H1 (cell line): ENCODE measurements at regions not wholly inside any gene's neighbourhood (a gene's known extent, or its start where the extent isn't known, plus 50 kb on each side); places are given as distances from the start of the nearest gene placed in this dataset.

ENCODE experiments used
- CTCF ChIA-PET: fragments of 300-600 bp; sonication (Branson Sonifier 250); formaldehyde crosslinking; loops from one replicate; lab custom pipeline; 2021; ENCODE audit not compliant: partially characterized antibody; lab: Charles Lee
- POLR2A ChIA-PET: fragments of 300-600 bp; sonication (Branson Sonifier 250); formaldehyde crosslinking; loops from one replicate; lab custom pipeline; 2021; ENCODE audit warnings: inconsistent platforms; ENCODE audit not compliant: partially characterized antibody; lab: Charles Lee
- DNase-seq, 2 experiments: peaks; one replicate each; pipeline versions ENCODE4 v3.0.0 to v3.0.0-alpha.2; 2010 to 2022; ENCODE audit warnings: low spot score in 2 of 2, low read depth in 1 of 2, mixed read lengths in 1 of 2
- FAIRE-seq: peaks from 2 replicates; lab custom pipeline; 2011; peaks lifted over from hg19 to GRCh38; lab: Jason Lieb, UNC
- H2AFZ ChIP-seq: 2 replicates; pipeline ENCODE4 v1.8.1; 2012; ENCODE audit warnings: low read length, inconsistent platforms
- H2AK5ac ChIP-seq: 2 replicates; pipeline ENCODE4 v1.6.1; 2013; ENCODE audit warnings: low read depth, low read length
- H2BK120ac ChIP-seq: replicated peaks from 2 replicates; pipeline ENCODE3; 2013; ENCODE audit warnings: low read depth, low read length, inconsistent platforms
- H2BK12ac ChIP-seq: 2 replicates; pipeline ENCODE4 v1.6.1; 2013; ENCODE audit warnings: low read depth, low read length
- H2BK15ac ChIP-seq: 2 replicates; pipeline ENCODE4 v1.6.1; 2013; ENCODE audit warnings: low read length
- H2BK20ac ChIP-seq: 2 replicates; pipeline ENCODE4 v1.6.1; 2013; ENCODE audit warnings: low read length
- H2BK5ac ChIP-seq: 2 replicates; pipeline ENCODE4 v1.6.1; 2013; ENCODE audit warnings: low read depth, low read length
- H3K14ac ChIP-seq: 2 replicates; pipeline ENCODE4 v1.6.1; 2013; ENCODE audit warnings: inconsistent platforms; ENCODE audit not compliant: insufficient read length
- H3K18ac ChIP-seq: 2 replicates; pipeline ENCODE4 v1.6.1; 2013; ENCODE audit warnings: low read length; ENCODE audit errors: extremely low read depth
- H3K23ac ChIP-seq: 2 replicates; pipeline ENCODE4 v1.6.1; 2013; ENCODE audit warnings: inconsistent platforms; ENCODE audit not compliant: insufficient read length
- H3K23me2 ChIP-seq: 2 replicates; pipeline ENCODE4 v1.6.1; 2013; ENCODE audit warnings: low read depth, low read length
- H3K27ac ChIP-seq: 2 replicates; pipeline ENCODE4 v1.6.1; 2011; ENCODE audit warnings: low read depth, low read length, inconsistent platforms
- H3K27me3 ChIP-seq, 4 experiments: replicated peaks in 1 of 4; 1 replicate in 1 of 4; 2 replicates in 3 of 4; pipeline versions ENCODE4 v1.6.1 to v1.8.1; 2011 to 2013; ENCODE audit warnings: low read length in 3 of 4, mild to moderate bottlenecking in 3 of 4, inconsistent platforms in 2 of 4, mixed read lengths in 2 of 4, moderate library complexity in 1 of 4; ENCODE audit not compliant: control insufficient read depth in 3 of 4, insufficient read depth in 3 of 4; ENCODE audit errors: extremely low read depth in 1 of 4
- H3K36me3 ChIP-seq, 4 experiments: 2 replicates each; pipeline versions ENCODE4 v1.6.1 to v1.8.1; 2011 to 2013; ENCODE audit warnings: mild to moderate bottlenecking in 4 of 4, low read length in 3 of 4, moderate library complexity in 2 of 4, control low read depth in 1 of 4, inconsistent platforms in 1 of 4; ENCODE audit not compliant: insufficient read depth in 4 of 4, control insufficient read depth in 2 of 4
- H3K4ac ChIP-seq: replicated peaks from 2 replicates; pipeline ENCODE3; 2013; ENCODE audit warnings: low read length, low read depth, mixed read lengths, inconsistent platforms; ENCODE audit not compliant: insufficient read length
- H3K4me1 ChIP-seq, 4 experiments: replicated peaks in 1 of 4; 1 replicate in 1 of 4; 2 replicates in 3 of 4; pipeline versions ENCODE4 v1.6.1 to v1.8.1; 2011 to 2013; ENCODE audit warnings: low read length in 3 of 4, inconsistent platforms in 2 of 4, mixed read lengths in 1 of 4; ENCODE audit not compliant: insufficient read depth in 4 of 4, control insufficient read depth in 3 of 4
- H3K4me2 ChIP-seq, 2 experiments: 2 replicates each; pipeline versions ENCODE4 v1.6.1 to v1.8.1; 2011 to 2013; ENCODE audit warnings: low read depth in 2 of 2, low read length in 2 of 2, control low read depth in 1 of 2, inconsistent platforms in 1 of 2, mild to moderate bottlenecking in 1 of 2; ENCODE audit not compliant: insufficient read depth in 1 of 2
- H3K4me3 ChIP-seq, 4 experiments: fragments of 200-600, 300-600 bp in 1 of 4; sonication (generic), shearing (Covaris generic), sonication (Bioruptor Twin) in 1 of 4; 2 replicates each; pipeline versions ENCODE4 v1.5.1 to v1.8.1; 2011 to 2016; ENCODE audit warnings: low read length in 4 of 4, low read depth in 3 of 4, control low read depth in 2 of 4, inconsistent platforms in 2 of 4, mild to moderate bottlenecking in 2 of 4, mixed read lengths in 1 of 4, moderate library complexity in 1 of 4; ENCODE audit not compliant: insufficient read depth in 2 of 4; ENCODE audit errors: extremely low read depth in 1 of 4
- H3K56ac ChIP-seq: replicated peaks from 2 replicates; pipeline ENCODE3; 2013; ENCODE audit warnings: low read depth, mild to moderate bottlenecking, mixed read lengths, low read length, inconsistent platforms; ENCODE audit not compliant: insufficient read length
- H3K79me1 ChIP-seq: 2 replicates; pipeline ENCODE4 v1.6.1; 2013; ENCODE audit warnings: low read depth, low read length, control low read depth
- H3K79me2 ChIP-seq, 2 experiments: 2 replicates each; pipeline versions ENCODE4 v1.6.1 to v1.8.1; 2012 to 2013; ENCODE audit warnings: low read length in 2 of 2, mild to moderate bottlenecking in 2 of 2, inconsistent platforms in 1 of 2; ENCODE audit not compliant: insufficient read depth in 2 of 2, control insufficient read depth in 1 of 2
- H3K9ac ChIP-seq, 4 experiments: replicated peaks in 1 of 4; 1 replicate in 1 of 4; 2 replicates in 3 of 4; pipeline versions ENCODE4 v1.6.1 to v1.8.1; 2011 to 2013; ENCODE audit warnings: low read depth in 3 of 4, low read length in 3 of 4, control low read depth in 2 of 4, mild to moderate bottlenecking in 2 of 4, moderate library complexity in 2 of 4, inconsistent platforms in 1 of 4; ENCODE audit errors: extremely low read depth in 1 of 4
- H3K9me3 ChIP-seq, 2 experiments: 2 replicates each; pipeline versions ENCODE4 v1.6.1 to v1.8.1; 2012 to 2013; ENCODE audit warnings: mild to moderate bottlenecking in 2 of 2, moderate library complexity in 2 of 2, control low read depth in 1 of 2, inconsistent platforms in 1 of 2, low read depth in 1 of 2, low read length in 1 of 2, mixed read lengths in 1 of 2; ENCODE audit not compliant: insufficient read depth in 2 of 2
- H4K20me1 ChIP-seq, 2 experiments: replicated peaks in 1 of 2; 2 replicates each; pipeline versions ENCODE3 to v1.8.1; 2011 to 2013; ENCODE audit warnings: inconsistent platforms in 2 of 2, low read length in 2 of 2, mild to moderate bottlenecking in 1 of 2; ENCODE audit not compliant: insufficient read depth in 2 of 2, control insufficient read depth in 1 of 2
- H4K5ac ChIP-seq: 2 replicates; pipeline ENCODE4 v1.6.1; 2013; ENCODE audit warnings: low read length, low read depth, mixed read lengths, inconsistent platforms; ENCODE audit not compliant: insufficient read length
- H4K8ac ChIP-seq: 2 replicates; pipeline ENCODE4 v1.8.0; 2013; ENCODE audit warnings: mild to moderate bottlenecking, moderate library complexity, low read length, inconsistent platforms; ENCODE audit not compliant: insufficient read depth; ENCODE audit errors: extremely low read depth
- H4K91ac ChIP-seq: replicated peaks from 2 replicates; pipeline ENCODE3; 2013; ENCODE audit warnings: low read length, mixed read lengths, inconsistent platforms; ENCODE audit not compliant: insufficient read length
- CHD2 ChIP-seq: IDR thresholded peaks from 2 replicates; pipeline ENCODE4 v1.6.1; 2012; ENCODE audit warnings: low read length, improper control_type of control experiment
- POLR2AphosphoS5 ChIP-seq: IDR thresholded peaks from 2 replicates; pipeline ENCODE4 v1.6.1; 2011; ENCODE audit warnings: low read depth, low read length
- RNF2 ChIP-seq: fragments of 200-900, 300-1000 bp; sonication (generic); IDR thresholded peaks from 2 replicates; pipeline ENCODE4 v1.7.1; 2016; ENCODE audit warnings: borderline replicate concordance, low read depth, mild to moderate bottlenecking, antibody characterized with exemption, low read length; ENCODE audit not compliant: poor library complexity, severe bottlenecking; ENCODE audit errors: missing control alignments
- SP1 ChIP-seq: IDR thresholded peaks from 2 replicates; pipeline ENCODE4 v1.6.1; 2011; ENCODE audit warnings: low read depth, low read length
- TF ChIP-seq, protein P1 (sequence below): IDR thresholded peaks from 2 replicates; pipeline ENCODE4 v1.6.1; 2012; ENCODE audit warnings: inconsistent platforms

DNA sequence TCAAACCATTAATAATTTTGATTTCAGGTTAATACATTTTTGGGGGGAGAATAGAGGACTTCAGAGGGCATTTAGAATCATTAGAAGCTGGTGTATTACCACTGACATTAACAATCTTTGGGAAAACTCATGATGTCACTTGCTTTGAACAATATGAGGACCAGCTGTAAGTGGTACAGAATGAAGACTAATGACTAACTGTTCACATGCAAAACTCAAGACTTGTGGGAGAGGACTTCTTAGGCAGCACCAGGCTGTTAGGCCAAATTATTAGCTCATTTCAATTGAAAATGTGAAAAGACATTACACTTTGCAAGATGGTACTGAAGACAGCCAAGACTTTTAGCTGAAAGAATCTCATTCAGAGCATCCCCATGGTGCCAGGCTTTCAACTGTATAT, 426.2 kb upstream of the ADAMTS9 start:
- Histone ChIP-seq H3K56ac (no peak overlapping the region), H3K23ac (no peak overlapping the region), H3K4ac (no peak overlapping the region), H3K79me2 (no peaks in the 10 kb centered on the region), H2AFZ (no peak overlapping the region), H3K36me3 (no peaks in the 10 kb centered on the region), H3K4me2 (no peak overlapping the region), H2AK5ac (no peak overlapping the region), H3K9ac (no peak overlapping the region), H3K79me1 (no peaks in the 10 kb centered on the region), H3K27ac (no peak overlapping the region), H2BK120ac (no peak overlapping the region), H3K23me2 (no peaks in the 10 kb centered on the region), H2BK12ac (no peak overlapping the region), H3K4me1 (no peaks in the 10 kb centered on the region), H2BK15ac (no peak overlapping the region), H3K27me3 (no peaks in the 10 kb centered on the region), H3K14ac (no peak overlapping the region), H4K20me1 (no peaks in the 10 kb centered on the region), H3K9me3 (peaks cover 2 to 3% of the 10 kb centered on the region in 2 experiments; a peak in 2 of 4 replicates), H4K8ac (no peak overlapping the region), H4K91ac (no peak overlapping the region), H2BK5ac (no peak overlapping the region), H3K18ac (no peak overlapping the region), H3K4me3 (no peak overlapping the region), H2BK20ac (no peak overlapping the region), H4K5ac (no peak overlapping the region)
- FAIRE-seq (no peak), DNase-seq (no peak)
- ChIA-PET CTCF (no interaction called here), POLR2A (interaction anchor here (1.2 kb wide), 1 partner anchor 9 kb away, joined by 4 read pairs; no protein-coding TSS in a partner anchor)
- TF ChIP-seq SP1, result no peak
- no peak for TF ChIP-seq RNF2
- no peak for TF ChIP-seq CHD2
- TF ChIP-seq, protein P1, sequence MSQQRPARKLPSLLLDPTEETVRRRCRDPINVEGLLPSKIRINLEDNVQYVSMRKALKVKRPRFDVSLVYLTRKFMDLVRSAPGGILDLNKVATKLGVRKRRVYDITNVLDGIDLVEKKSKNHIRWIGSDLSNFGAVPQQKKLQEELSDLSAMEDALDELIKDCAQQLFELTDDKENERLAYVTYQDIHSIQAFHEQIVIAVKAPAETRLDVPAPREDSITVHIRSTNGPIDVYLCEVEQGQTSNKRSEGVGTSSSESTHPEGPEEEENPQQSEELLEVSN, result no peak
- TF ChIP-seq POLR2AphosphoS5, result no peak
